KMS-11 (cell line): ENCODE measurements at regions not wholly inside any gene's neighbourhood (a gene's known extent, or its start where the extent isn't known, plus 50 kb on each side); places are given as distances from the start of the nearest gene placed in this dataset.
"Not testable (repeated sequence)": the region's sequence is repeated elsewhere in the genome, so short reads cannot be mapped to it uniquely, and the experiment has no call there.

ENCODE experiments used
- H2AFZ ChIP-seq: fragments of 200-600 bp; sonication (generic); 2 replicates; pipeline ENCODE4 v1.6.1; 2016; ENCODE audit warnings: antibody characterized with exemption, mixed run types, low read depth
- H3K27ac ChIP-seq: fragments of 200-600 bp; sonication (generic); 2 replicates; pipeline ENCODE4 v1.6.1; 2016; ENCODE audit warnings: mild to moderate bottlenecking, mixed run types
- H3K27me3 ChIP-seq: fragments of 200-600 bp; sonication (generic); 2 replicates; pipeline ENCODE4 v1.6.1; 2017; ENCODE audit warnings: mild to moderate bottlenecking, low read depth, mixed run types, moderate library complexity; ENCODE audit not compliant: insufficient read depth
- H3K36me3 ChIP-seq: fragments of 200-600 bp; sonication (generic); 2 replicates; pipeline ENCODE4 v1.6.1; 2017; ENCODE audit warnings: mild to moderate bottlenecking, mixed run types; ENCODE audit not compliant: insufficient read depth
- H3K4me1 ChIP-seq: fragments of 200-600 bp; sonication (generic); 2 replicates; pipeline ENCODE4 v1.6.1; 2016; ENCODE audit warnings: mild to moderate bottlenecking, low read depth, mixed run types; ENCODE audit not compliant: poor library complexity, severe bottlenecking
- H3K4me2 ChIP-seq: fragments of 200-600 bp; sonication (generic); 2 replicates; pipeline ENCODE4 v1.7.0; 2016; ENCODE audit warnings: mild to moderate bottlenecking, mixed run types
- H3K4me3 ChIP-seq: fragments of 200-600 bp; sonication (generic); IDR thresholded peaks from 2 replicates; pipeline ENCODE4 v1.6.1; 2017; ENCODE audit warnings: low read depth, low read length, mixed read lengths; ENCODE audit not compliant: insufficient read depth
- H3K79me2 ChIP-seq: fragments of 200-600 bp; sonication (generic); 2 replicates; pipeline ENCODE4 v1.6.1; 2016; ENCODE audit warnings: low read depth, mixed run types; ENCODE audit not compliant: insufficient read depth
- H3K9ac ChIP-seq: fragments of 200-600 bp; sonication (generic); 2 replicates; pipeline ENCODE4 v1.6.1; 2016; ENCODE audit warnings: mild to moderate bottlenecking, mixed run types
- H4K20me1 ChIP-seq: fragments of 200-600 bp; sonication (generic); 2 replicates; pipeline ENCODE4 v1.6.1; 2016; ENCODE audit warnings: mild to moderate bottlenecking, mixed run types; ENCODE audit not compliant: insufficient read depth
- TF ChIP-seq, protein P1 (sequence below): fragments of 200-600 bp; sonication (generic); conservative IDR thresholded peaks from 2 replicates; pipeline ENCODE4 v1.6.1; 2017; ENCODE audit warnings: low read depth, mild to moderate bottlenecking, antibody characterized with exemption, low read length, moderate library complexity, mixed read lengths

DNA sequence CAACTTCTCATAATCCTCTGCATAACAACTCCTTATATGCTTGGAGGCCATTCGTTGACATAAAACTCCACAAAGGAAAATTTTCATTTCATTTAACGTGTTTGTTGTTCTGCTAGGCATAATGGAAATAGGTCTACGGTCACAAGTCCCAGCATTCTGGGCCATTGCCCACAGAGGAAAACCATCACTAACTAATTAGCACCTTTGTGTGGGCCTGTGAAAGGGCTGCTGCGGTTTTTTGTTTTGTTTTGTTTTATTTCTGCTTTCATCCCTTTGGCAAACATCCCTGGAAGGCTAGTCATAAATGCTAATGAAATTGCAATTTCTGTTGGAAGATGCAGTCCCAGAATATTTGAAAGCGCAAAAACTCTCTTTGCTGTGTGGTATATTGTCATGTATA, 180.3 kb downstream of the RMST start:
- no peaks in the 10 kb centered on the region for H3K4me1 ChIP-seq
- no peaks in the 10 kb centered on the region for H4K20me1 ChIP-seq
- no peak overlapping the region for H3K9ac ChIP-seq
- no peaks in the 10 kb centered on the region for H3K27me3 ChIP-seq
- H3K36me3 ChIP-seq, result no peaks in the 10 kb centered on the region
- no peak overlapping the region for H3K4me3 ChIP-seq
- TF ChIP-seq, protein P1, sequence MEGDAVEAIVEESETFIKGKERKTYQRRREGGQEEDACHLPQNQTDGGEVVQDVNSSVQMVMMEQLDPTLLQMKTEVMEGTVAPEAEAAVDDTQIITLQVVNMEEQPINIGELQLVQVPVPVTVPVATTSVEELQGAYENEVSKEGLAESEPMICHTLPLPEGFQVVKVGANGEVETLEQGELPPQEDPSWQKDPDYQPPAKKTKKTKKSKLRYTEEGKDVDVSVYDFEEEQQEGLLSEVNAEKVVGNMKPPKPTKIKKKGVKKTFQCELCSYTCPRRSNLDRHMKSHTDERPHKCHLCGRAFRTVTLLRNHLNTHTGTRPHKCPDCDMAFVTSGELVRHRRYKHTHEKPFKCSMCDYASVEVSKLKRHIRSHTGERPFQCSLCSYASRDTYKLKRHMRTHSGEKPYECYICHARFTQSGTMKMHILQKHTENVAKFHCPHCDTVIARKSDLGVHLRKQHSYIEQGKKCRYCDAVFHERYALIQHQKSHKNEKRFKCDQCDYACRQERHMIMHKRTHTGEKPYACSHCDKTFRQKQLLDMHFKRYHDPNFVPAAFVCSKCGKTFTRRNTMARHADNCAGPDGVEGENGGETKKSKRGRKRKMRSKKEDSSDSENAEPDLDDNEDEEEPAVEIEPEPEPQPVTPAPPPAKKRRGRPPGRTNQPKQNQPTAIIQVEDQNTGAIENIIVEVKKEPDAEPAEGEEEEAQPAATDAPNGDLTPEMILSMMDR, result no peak
- no peak overlapping the region for H3K4me2 ChIP-seq
- no peak overlapping the region for H2AFZ ChIP-seq
- H3K27ac ChIP-seq, result no peak overlapping the region
- no peaks in the 10 kb centered on the region for H3K79me2 ChIP-seq

DNA sequence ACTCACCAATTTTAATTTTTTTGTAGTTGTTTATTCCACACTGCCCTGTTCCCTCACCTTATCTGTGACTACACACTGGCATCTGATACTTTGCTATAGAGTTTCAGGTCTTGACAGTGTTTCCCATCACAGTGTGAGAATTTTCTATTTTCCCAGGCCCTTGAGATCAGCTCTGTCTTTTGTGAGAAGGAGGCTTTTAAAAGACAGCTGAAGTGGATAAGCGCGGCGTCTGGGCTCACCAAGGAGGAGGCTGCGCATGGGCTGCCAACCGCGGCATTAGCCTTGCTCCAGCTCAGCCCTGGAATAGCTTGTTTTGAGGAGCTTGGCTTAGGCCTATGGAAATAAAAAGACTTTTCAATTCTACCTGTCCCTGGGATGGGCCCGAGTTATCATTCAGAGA, 181.3 kb downstream of the RMST start:
- no peak overlapping the region for H3K4me2 ChIP-seq
- no peak overlapping the region for H3K9ac ChIP-seq
- no peaks in the 10 kb centered on the region for H3K36me3 ChIP-seq
- H4K20me1 ChIP-seq, result no peaks in the 10 kb centered on the region
- H3K27ac ChIP-seq, result no peak overlapping the region
- no peaks in the 10 kb centered on the region for H3K79me2 ChIP-seq
- H2AFZ ChIP-seq, result no peak overlapping the region
- no peaks in the 10 kb centered on the region for H3K27me3 ChIP-seq
- H3K4me3 ChIP-seq, result no peak overlapping the region
- H3K4me1 ChIP-seq, result no peaks in the 10 kb centered on the region
- TF ChIP-seq, protein P1, result no peak

DNA sequence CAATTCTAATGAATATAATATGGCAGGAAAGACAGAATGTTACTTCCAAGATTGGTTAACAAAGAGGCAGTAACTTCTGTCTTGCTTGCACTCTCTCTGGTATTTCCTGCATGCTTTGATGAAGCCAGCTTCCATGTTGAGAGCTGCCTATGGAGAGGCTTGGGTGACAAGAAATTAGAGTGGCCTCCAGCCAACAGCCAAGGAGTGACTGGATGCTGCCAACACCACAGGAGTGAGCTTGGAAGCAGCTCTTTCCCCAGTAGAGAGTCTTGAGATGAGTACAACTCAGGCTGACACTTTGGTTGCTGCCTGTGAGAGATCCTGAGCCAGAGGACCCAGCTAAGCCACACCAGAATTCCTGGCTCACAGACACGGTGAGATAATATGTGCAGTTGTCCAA, 183.1 kb downstream of the RMST start:
- no peak overlapping the region for H3K27ac ChIP-seq
- H3K27me3 ChIP-seq, result no peaks in the 10 kb centered on the region
- no peak overlapping the region for H3K9ac ChIP-seq
- TF ChIP-seq, protein P1, result no peak
- no peak overlapping the region for H2AFZ ChIP-seq
- no peaks in the 10 kb centered on the region for H3K79me2 ChIP-seq
- no peaks in the 10 kb centered on the region for H3K36me3 ChIP-seq
- H4K20me1 ChIP-seq, result no peaks in the 10 kb centered on the region
- no peak overlapping the region for H3K4me2 ChIP-seq
- H3K4me3 ChIP-seq, result no peak overlapping the region
- H3K4me1 ChIP-seq, result no peaks in the 10 kb centered on the region

DNA sequence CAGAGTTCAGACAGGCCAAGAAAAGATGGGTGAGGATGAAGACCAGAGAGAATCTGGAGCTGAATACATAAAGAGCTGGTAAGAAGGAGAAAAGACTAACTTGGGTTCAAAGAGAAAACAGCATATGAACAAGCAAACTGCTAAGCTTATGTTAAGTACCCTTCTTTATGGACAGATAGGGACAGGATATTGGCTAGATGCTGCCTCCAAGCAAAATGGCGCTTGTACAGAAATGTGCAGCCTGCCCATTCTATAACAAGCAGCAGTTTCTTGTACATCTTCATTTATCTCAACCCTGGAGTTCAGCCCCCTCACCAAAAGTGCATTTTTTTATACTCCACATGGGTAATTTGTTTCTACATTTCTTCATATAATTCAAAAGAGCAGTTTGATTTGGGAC, 184.5 kb downstream of the RMST start:
- no peak overlapping the region for H3K4me3 ChIP-seq
- no peak overlapping the region for H3K4me2 ChIP-seq
- H2AFZ ChIP-seq, result no peak overlapping the region
- H3K36me3 ChIP-seq, result no peaks in the 10 kb centered on the region
- no peaks in the 10 kb centered on the region for H3K79me2 ChIP-seq
- H4K20me1 ChIP-seq, result no peaks in the 10 kb centered on the region
- TF ChIP-seq, protein P1, result no peak
- H3K27me3 ChIP-seq, result no peaks in the 10 kb centered on the region
- no peak overlapping the region for H3K27ac ChIP-seq
- H3K4me1 ChIP-seq, result no peaks in the 10 kb centered on the region
- H3K9ac ChIP-seq, result no peak overlapping the region

DNA sequence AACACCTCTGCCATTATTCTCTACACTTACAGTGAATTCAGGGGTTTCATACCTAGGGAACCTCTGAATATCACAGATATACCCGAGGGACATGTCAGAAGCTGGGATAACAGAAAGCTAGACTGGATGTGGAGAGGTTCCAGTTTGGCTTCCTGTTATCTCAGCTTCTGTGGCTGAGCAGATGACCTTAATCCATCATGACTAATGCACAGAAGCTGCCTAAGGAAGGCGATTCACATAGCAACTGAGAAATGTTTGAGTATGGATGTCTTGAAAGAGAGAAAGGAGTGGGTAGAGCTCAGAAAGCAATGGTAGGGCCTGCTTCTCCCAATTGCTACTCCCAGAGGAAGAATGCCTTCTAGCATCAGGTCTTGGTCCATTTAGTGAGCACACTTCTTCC, 187.6 kb downstream of the RMST start:
- Histone ChIP-seq H3K27ac (no peak overlapping the region), H3K4me1 (no peaks in the 10 kb centered on the region), H3K4me2 (no peak overlapping the region), H3K79me2 (no peaks in the 10 kb centered on the region), H4K20me1 (no peaks in the 10 kb centered on the region), H3K36me3 (no peaks in the 10 kb centered on the region), H3K4me3 (no peak overlapping the region), H3K27me3 (no peaks in the 10 kb centered on the region), H2AFZ (no peak overlapping the region), H3K9ac (no peak overlapping the region)
- TF ChIP-seq, protein P1, result no peak

DNA sequence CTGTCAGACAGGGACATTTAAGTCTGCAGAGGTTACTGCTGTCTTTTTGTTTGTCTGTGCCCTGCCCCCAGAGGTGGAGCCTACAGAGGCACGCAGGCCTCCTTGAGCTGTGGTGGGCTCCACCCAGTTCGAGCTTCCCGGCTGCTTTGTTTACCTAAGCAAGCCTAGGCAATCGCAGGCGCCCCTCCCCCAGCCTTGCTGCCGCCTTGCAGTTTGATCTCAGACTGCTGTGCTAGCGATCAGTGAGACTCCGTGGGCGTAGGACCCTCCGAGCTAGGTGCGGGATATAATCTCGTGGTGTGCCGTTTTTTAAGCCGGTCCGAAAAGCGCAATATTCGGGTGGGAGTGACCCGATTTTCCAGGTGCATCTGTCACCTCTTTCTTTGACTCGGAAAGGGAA, 193.9 kb downstream of the RMST start:
- not testable (repeated sequence) for H3K79me2 ChIP-seq, H3K4me3 ChIP-seq, H3K4me2 ChIP-seq, H4K20me1 ChIP-seq, H3K27me3 ChIP-seq, H3K36me3 ChIP-seq, H3K9ac ChIP-seq, H2AFZ ChIP-seq, H3K27ac ChIP-seq
- H3K4me1 ChIP-seq, result peaks cover 41% of the 10 kb centered on the region
